Activated CD8-positive, alpha-beta memory T cell treated with anti-CD3 and anti-CD28 coated beads, Interleukin-2, amount 10 ng/mL, durations not matched to agents 7 days and 5 days (primary cell): ENCODE measurements at regions not wholly inside any gene's neighbourhood (a gene's known extent, or its start where the extent isn't known, plus 50 kb on each side); places are given as distances from the start of the nearest gene placed in this dataset.

Source experiments
- ATAC-seq: fragments of 150-1000 bp; cut with Tn5 transposase; one replicate; pipeline ENCODE4 v1.10.0; 2021; ENCODE audit warnings: moderate library complexity
- CTCF ChIA-PET: fragments of 350-600 bp; sonication (Branson Sonifier 250); formaldehyde crosslinking; loops from one replicate; lab custom pipeline; 2021; ENCODE audit warnings: antibody characterized with exemption; lab: Charles Lee
- DNase-seq: peaks from one replicate; pipeline ENCODE4 v3.0.0-alpha.2; 2020
- H3K27ac Mint-ChIP-seq: one replicate; pipeline ENCODE4 v1.8.0; 2021; ENCODE audit warnings: mild to moderate bottlenecking, mixed read lengths
- H3K27me3 Mint-ChIP-seq: one replicate; pipeline ENCODE4 v1.8.0; 2021; ENCODE audit warnings: mixed read lengths
- H3K36me3 Mint-ChIP-seq: one replicate; pipeline ENCODE4 v1.8.0; 2021; ENCODE audit warnings: mild to moderate bottlenecking, mixed read lengths
- H3K4me1 Mint-ChIP-seq: one replicate; pipeline ENCODE4 v1.8.0; 2021; ENCODE audit warnings: mixed read lengths
- H3K4me3 Mint-ChIP-seq: one replicate; pipeline ENCODE4 v1.8.0; 2021; ENCODE audit warnings: mild to moderate bottlenecking, moderate library complexity, mixed read lengths
- H3K9me3 Mint-ChIP-seq: one replicate; pipeline ENCODE4 v1.8.0; 2022; ENCODE audit warnings: low read depth, mixed read lengths

GRCh38 chr22:27631641-27632040, 169.9 kb downstream of the MN1 start:
- no peak overlapping the region for H3K4me3 Mint-ChIP-seq
- ATAC-seq (no peak), DNase-seq (no peak)
- no peaks in the 10 kb centered on the region for H3K4me1 Mint-ChIP-seq
- no peak overlapping the region for H3K27ac Mint-ChIP-seq
- H3K27me3 Mint-ChIP-seq, result no peaks in the 10 kb centered on the region
- H3K36me3 Mint-ChIP-seq, result no peaks in the 10 kb centered on the region
- H3K9me3 Mint-ChIP-seq, result peaks cover 5% of the 10 kb centered on the region
- CTCF ChIA-PET, result no interaction called here

DNA sequence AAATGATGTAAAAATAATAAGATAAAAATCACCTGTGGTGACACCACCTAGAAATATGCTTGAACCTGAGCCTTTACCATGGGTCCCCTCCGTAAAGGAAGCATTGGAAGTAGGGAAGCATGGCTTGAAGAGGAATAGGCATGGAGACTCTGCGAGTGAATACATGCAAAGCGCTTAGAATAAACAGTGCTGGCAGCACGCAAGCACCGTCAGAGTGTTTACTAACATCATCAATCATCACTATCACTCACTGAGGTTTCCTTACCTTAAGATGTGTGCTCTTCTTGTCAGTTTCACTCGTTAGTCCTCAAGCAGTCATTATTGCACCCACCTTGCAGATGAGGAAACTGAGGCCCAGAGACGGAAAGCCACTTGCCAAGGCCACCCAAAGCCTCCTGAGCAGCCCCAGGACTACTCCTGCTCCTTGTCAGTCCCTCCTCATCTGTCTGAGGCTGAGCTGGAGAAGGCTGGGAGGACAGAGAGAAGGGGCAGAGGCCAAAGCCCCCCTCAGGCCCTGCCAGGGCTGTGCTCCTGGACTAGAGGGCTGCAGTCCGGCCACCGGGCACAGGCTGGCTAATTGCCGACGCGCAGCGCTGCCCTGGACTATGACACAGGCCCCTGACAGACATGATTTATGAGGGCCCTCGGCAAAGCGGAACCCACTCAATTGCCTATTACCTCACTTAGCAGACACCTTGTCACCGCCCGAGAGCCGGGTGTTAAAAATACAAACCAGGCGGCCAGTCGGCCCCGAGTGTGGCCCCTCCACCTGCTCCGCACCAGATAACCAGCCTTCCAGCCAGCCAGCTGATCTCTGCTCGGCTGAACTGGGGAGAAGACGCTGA, 168.9 kb downstream of the MN1 start:
- Mint-ChIP-seq H3K27ac (no peak overlapping the region), H3K4me1 (no peaks in the 10 kb centered on the region)
- CTCF ChIA-PET, result no interaction called here

GRCh38 chr22:27633296-27633871, 168.2 kb downstream of the MN1 start:
- DNase-seq, result no peak
- no peaks in the 10 kb centered on the region for H3K27me3 Mint-ChIP-seq
- H3K4me3 Mint-ChIP-seq, result no peak overlapping the region
- ATAC-seq, result no peak
- peaks cover 5% of the 10 kb centered on the region for H3K9me3 Mint-ChIP-seq
- H3K36me3 Mint-ChIP-seq, result no peaks in the 10 kb centered on the region
- H3K27ac Mint-ChIP-seq, result no peak overlapping the region
- CTCF ChIA-PET, result no interaction called here
- no peaks in the 10 kb centered on the region for H3K4me1 Mint-ChIP-seq

More for the DNA sequence above, 168.9 kb downstream of the MN1 start:
- DNase-seq (no peak), ATAC-seq (no peak)
- Mint-ChIP-seq H3K27me3 (no peaks in the 10 kb centered on the region), H3K4me3 (no peak overlapping the region), H3K36me3 (no peaks in the 10 kb centered on the region), H3K9me3 (peaks cover 5% of the 10 kb centered on the region)

GRCh38 chr22:27634043-27634740, 167.4 kb downstream of the MN1 start:
- CTCF ChIA-PET, result no interaction called here
- Mint-ChIP-seq H3K36me3 (no peaks in the 10 kb centered on the region), H3K27me3 (no peaks in the 10 kb centered on the region), H3K27ac (no peak overlapping the region), H3K9me3 (peaks cover 5% of the 10 kb centered on the region), H3K4me1 (no peaks in the 10 kb centered on the region), H3K4me3 (no peak overlapping the region)
- ATAC-seq (no peak), DNase-seq (no peak)

DNA sequence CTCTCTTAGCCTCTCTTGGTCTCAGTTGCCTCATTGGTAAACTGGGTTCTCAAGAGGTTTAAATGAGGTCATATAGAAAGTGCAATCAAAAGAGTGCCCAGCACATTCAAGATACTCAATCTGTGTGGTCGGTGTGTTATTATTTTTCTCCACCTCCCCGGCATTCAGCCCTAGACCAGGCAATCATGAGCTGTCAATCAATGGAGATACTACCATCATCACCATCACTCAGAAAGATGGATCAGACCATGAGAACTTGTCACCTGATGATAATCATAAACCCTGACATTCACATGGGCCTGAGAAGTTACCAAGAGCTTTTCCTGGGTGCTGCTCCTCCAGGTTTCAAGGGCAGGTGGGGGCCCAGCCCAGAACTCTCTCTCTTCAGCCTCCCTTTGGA, 166.1 kb downstream of the MN1 start:
- Mint-ChIP-seq H3K4me3 (no peak overlapping the region), H3K27me3 (no peaks in the 10 kb centered on the region), H3K4me1 (no peaks in the 10 kb centered on the region), H3K27ac (no peak overlapping the region), H3K36me3 (no peaks in the 10 kb centered on the region), H3K9me3 (peaks cover 5% of the 10 kb centered on the region)
- no peak for ATAC-seq
- DNase-seq, result no peak
- CTCF ChIA-PET, result no interaction called here

DNA sequence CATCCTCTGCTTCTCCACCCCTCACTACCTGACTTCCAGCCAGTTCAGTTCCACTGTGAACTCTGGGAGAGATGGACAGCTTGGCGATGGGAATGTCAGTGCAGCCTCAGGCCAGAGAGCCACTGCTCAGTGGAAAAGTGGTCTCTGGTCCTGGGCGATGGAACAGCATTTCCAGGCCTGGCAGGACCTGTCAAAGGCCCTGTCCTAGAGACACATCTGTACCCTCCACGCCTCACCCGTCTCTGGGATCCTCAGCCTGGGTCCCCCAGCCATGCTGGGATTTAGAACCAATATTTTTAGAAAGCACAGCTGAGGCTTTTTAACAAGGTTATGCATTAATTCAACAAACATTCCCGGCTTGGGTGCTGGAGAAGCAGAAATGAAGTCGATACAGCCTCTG, 165.7 kb downstream of the MN1 start:
- ATAC-seq (no peak), DNase-seq (no peak)
- CTCF ChIA-PET, result no interaction called here
- H3K4me3 Mint-ChIP-seq, result no peak overlapping the region
- no peaks in the 10 kb centered on the region for H3K36me3 Mint-ChIP-seq
- no peaks in the 10 kb centered on the region for H3K27me3 Mint-ChIP-seq
- peaks cover 5% of the 10 kb centered on the region for H3K9me3 Mint-ChIP-seq
- H3K4me1 Mint-ChIP-seq, result no peaks in the 10 kb centered on the region
- no peak overlapping the region for H3K27ac Mint-ChIP-seq

GRCh38 chr22:27636716-27637508, 164.6 kb downstream of the MN1 start:
- CTCF ChIA-PET, result no interaction called here
- ATAC-seq, result no peak
- no peaks in the 10 kb centered on the region for H3K4me1 Mint-ChIP-seq
- no peaks in the 10 kb centered on the region for H3K27me3 Mint-ChIP-seq
- no peak overlapping the region for H3K27ac Mint-ChIP-seq
- H3K36me3 Mint-ChIP-seq, result no peaks in the 10 kb centered on the region
- no peak overlapping the region for H3K4me3 Mint-ChIP-seq
- no peak for DNase-seq
- no peaks in the 10 kb centered on the region for H3K9me3 Mint-ChIP-seq

GRCh38 chr22:27637604-27638003, 164.0 kb downstream of the MN1 start:
- no peaks in the 10 kb centered on the region for H3K27me3 Mint-ChIP-seq

GRCh38 chr22:27638329-27639233, 163.0 kb downstream of the MN1 start:
- H3K27ac Mint-ChIP-seq, result no peak overlapping the region
- no peak for DNase-seq
- no peaks in the 10 kb centered on the region for H3K27me3 Mint-ChIP-seq
- no peaks in the 10 kb centered on the region for H3K4me1 Mint-ChIP-seq
- no peaks in the 10 kb centered on the region for H3K36me3 Mint-ChIP-seq
- CTCF ChIA-PET, result no interaction called here
- H3K9me3 Mint-ChIP-seq, result no peaks in the 10 kb centered on the region
- no peak overlapping the region for H3K4me3 Mint-ChIP-seq
- no peak for ATAC-seq

More at GRCh38 chr22:27637604-27638003, 164.0 kb downstream of the MN1 start:
- Mint-ChIP-seq H3K27ac (no peak overlapping the region), H3K4me3 (no peak overlapping the region), H3K36me3 (no peaks in the 10 kb centered on the region), H3K4me1 (no peaks in the 10 kb centered on the region), H3K9me3 (no peaks in the 10 kb centered on the region)
- CTCF ChIA-PET, result no interaction called here
- ATAC-seq, result no peak
- DNase-seq, result no peak

DNA sequence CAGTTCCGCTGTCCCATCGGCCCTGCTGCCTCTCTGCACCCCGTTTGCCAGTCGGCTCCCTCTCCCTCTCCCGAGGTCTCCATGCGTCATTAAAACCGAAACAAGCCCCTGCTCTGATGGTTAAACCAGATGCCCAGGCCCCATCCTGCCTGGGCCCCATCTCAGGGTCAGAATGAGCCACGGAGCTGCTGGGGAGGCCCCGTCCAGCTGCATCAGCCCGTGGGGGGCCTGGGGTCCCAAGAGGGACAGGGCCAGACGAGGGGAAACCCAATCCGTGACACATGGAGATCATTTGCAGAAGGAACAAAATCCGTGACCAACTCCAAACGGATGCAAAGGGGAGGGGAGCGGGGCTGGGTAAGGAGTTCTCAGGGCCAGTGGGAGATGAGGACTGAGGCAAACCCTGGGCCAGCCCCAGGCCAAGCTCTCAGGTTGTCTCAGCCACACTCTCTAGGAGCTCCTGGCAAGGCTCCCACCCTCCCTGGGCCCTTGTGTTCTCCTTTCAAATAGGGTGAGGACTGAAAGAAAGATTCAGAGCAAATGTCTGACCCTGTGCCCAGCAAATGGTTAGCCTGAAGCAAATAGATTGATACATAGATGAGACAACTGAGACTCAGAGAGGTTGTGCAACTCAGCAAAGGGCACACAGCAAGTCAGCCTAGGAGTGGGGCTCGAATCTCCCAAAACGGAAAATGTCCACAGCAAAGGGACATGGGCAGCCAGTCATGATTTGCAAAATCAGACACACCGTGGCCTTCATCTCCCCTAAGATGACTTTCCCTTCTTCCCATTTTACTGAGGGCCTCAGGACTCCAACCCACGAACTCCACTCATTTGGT, 162.1 kb downstream of the MN1 start:
- Mint-ChIP-seq H3K36me3 (no peaks in the 10 kb centered on the region), H3K4me3 (no peak overlapping the region), H3K27ac (no peak overlapping the region), H3K4me1 (no peaks in the 10 kb centered on the region), H3K27me3 (no peaks in the 10 kb centered on the region), H3K9me3 (no peaks in the 10 kb centered on the region)
- ATAC-seq (no peak), DNase-seq (no peak)
- CTCF ChIA-PET, result no interaction called here

GRCh38 chr22:27641049-27641795, 160.3 kb downstream of the MN1 start:
- no peaks in the 10 kb centered on the region for H3K27me3 Mint-ChIP-seq
- CTCF ChIA-PET, result no interaction called here
- ATAC-seq (no peak), DNase-seq (no peak)
- H3K4me3 Mint-ChIP-seq, result no peak overlapping the region
- no peak overlapping the region for H3K27ac Mint-ChIP-seq
- H3K36me3 Mint-ChIP-seq, result no peaks in the 10 kb centered on the region
- H3K9me3 Mint-ChIP-seq, result no peaks in the 10 kb centered on the region
- no peaks in the 10 kb centered on the region for H3K4me1 Mint-ChIP-seq
